ENCODE measurements at regions not wholly inside any gene's neighbourhood (a gene's known extent, or its start where the extent isn't known, plus 50 kb on each side); places are given as distances from the start of the nearest gene placed in this dataset.

GRCh38 chr21:15195768-15196167 lies 131.0 kb upstream of the NRIP1 start:
- no peaks in the 10 kb centered on the region for H3K9me3 ChIP-seq
- ATAC-seq (no peak), DNase-seq (no peak)
- intact Hi-C loops (cut with DNase I) = no loop called here
- H3K4me1 ChIP-seq = peaks cover 0 to 14% (median 0%) of the 10 kb centered on the region in 12 donors
- H3K27me3 ChIP-seq = no peaks in the 10 kb centered on the region
- no peak for TF ChIP-seq CTCF (IDR thresholded peaks at IDR 0.05)
- TF ChIP-seq POLR2A (IDR thresholded peaks at IDR 0.05) = no peak
- 88 to 100% (median 91%) methylated on average over 1 of the region's 1 CpG for WGBS, 4 donors
- no peaks in the 10 kb centered on the region for H3K36me3 ChIP-seq
- no peak overlapping the region for H3K4me3 ChIP-seq
- H3K27ac ChIP-seq = no peak overlapping the region

DNA sequence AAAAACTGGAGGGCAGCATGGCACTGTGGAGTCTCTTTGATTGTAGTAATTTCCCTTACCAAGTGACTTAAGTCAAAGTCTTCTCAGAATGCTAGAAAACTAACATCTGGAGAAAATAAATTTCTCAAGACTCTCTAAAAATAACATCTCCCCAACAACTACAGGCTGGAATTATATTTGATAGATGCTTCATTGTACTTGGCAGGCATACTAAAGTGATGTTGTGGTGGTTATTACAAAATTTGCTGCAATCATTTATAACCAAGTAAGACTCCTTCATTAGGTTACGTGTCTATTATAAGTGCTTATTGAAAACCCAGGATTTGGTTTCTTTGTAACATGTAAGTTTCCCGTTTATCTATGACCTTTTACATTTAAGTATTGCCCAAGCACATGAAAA lies 132.9 kb upstream of the NRIP1 start:
- H3K27me3 ChIP-seq = no peaks in the 10 kb centered on the region
- no peak overlapping the region for H3K27ac ChIP-seq
- no peak for DNase-seq
- TF ChIP-seq CTCF (IDR thresholded peaks at IDR 0.05) (no peak), POLR2A (IDR thresholded peaks at IDR 0.05) (no peak)
- intact Hi-C loops (cut with DNase I) = no loop called here
- no peak overlapping the region for H3K4me3 ChIP-seq
- no peaks in the 10 kb centered on the region for H3K36me3 ChIP-seq
- peaks cover 0 to 14% (median 0%) of the 10 kb centered on the region in 12 donors for H3K4me1 ChIP-seq
- WGBS, 4 donors = 86 to 96% (median 88%) methylated on average over 2 of the region's 2 CpGs
- no peak for ATAC-seq
- H3K9me3 ChIP-seq = no peaks in the 10 kb centered on the region

DNA sequence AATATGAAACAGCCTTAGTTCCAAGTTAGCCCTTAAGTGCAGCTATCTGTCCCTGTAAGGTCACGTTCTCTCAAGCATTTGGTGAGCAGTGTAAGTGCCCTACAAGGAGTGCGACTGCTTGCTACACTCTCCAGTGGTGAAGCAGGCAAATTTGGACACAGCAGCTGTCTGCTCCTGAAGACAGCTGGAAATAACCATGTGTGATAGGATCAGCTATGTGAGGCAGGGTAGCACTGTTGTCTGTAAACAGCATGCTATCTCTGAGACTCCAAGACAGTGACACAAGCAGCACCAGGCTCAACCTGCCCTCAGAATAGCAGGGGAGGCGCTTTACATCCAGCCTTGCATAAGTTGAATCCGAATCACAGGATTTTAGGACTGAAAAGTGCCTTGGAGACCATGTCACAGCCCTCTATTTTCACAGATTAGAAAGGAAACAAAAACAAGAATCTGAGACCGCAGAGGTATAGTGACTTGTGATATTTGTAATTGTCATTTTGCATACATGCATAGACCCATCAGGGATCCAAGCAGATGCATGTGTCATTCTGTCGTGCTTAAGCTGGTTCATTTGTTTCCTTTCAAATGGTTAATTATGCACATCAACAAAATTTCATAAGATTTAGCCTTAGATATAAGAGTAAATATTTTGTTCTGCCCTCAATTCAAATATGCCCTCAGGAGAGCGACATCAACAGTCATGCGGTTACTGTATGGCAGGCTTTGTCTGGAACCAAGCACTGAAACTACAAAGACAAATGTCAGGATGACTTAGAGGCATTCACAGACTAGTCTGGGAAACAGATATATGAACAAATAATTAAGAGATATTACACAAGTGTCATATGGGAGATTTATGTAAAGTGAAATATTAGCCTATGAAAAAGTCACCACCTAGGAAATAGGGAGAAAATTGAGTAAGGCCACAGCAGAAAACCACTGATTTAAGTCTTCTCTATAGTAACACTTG lies 134.9 kb upstream of the NRIP1 start:
- no peak for TF ChIP-seq CTCF (IDR thresholded peaks at IDR 0.05)
- TF ChIP-seq POLR2A (IDR thresholded peaks at IDR 0.05) = no peak
- peak overlapping the region in 7 of 12 donors; percentile 29 to 60 (median 52) for H3K27ac ChIP-seq
- H3K4me3 ChIP-seq = no peak overlapping the region
- H3K27me3 ChIP-seq = no peaks in the 10 kb centered on the region
- peaks cover 0 to 21% (median 6%) of the 10 kb centered on the region in 12 donors for H3K4me1 ChIP-seq
- ATAC-seq (peak; percentile 60 to 95 (median 89)), DNase-seq (peak in 2 of 5 donors; percentile 32 to 48)
- H3K36me3 ChIP-seq = no peaks in the 10 kb centered on the region
- intact Hi-C loops (cut with DNase I) = loop anchor here in 1 of 10 donors (10.0 kb wide), 1 partner anchor 135 kb away; the partner anchor contains the start of gene NRIP1
- 51 to 66% (median 64%) methylated on average over 8 of the region's 8 CpGs for WGBS, 4 donors
- no peaks in the 10 kb centered on the region for H3K9me3 ChIP-seq

GRCh38 chr21:15203740-15204139 lies 138.9 kb upstream of the NRIP1 start:
- peak overlapping the region in 8 of 12 donors; percentile 36 to 75 (median 55) for H3K27ac ChIP-seq

More at GRCh38 chr21:15203740-15204139, 138.9 kb upstream of the NRIP1 start:
- Histone ChIP-seq H3K4me3 (no peak overlapping the region), H3K4me1 (peaks cover 0 to 29% (median 6%) of the 10 kb centered on the region in 12 donors), H3K9me3 (no peaks in the 10 kb centered on the region), H3K27me3 (no peaks in the 10 kb centered on the region), H3K36me3 (no peaks in the 10 kb centered on the region)
- TF ChIP-seq POLR2A (IDR thresholded peaks at IDR 0.05) (no peak), CTCF (IDR thresholded peaks at IDR 0.05) (no peak)
- DNase-seq (no peak), ATAC-seq (no peak)
- WGBS, 4 donors = 52 to 58% (median 56%) methylated on average over 3 of the region's 3 CpGs
- intact Hi-C loops (cut with DNase I) = loop anchor here in 1 of 10 donors (10.0 kb wide), 1 partner anchor 139 kb away; the partner anchor contains the start of gene NRIP1

Measured in heart left ventricle (tissue), 16 donors.